IMR-90 (cell line): ENCODE measurements at regions not wholly inside any gene's neighbourhood (a gene's known extent, or its start where the extent isn't known, plus 50 kb on each side); places are given as distances from the start of the nearest gene placed in this dataset.

Source experiments
- ATAC-seq: fragments of 200-7000 bp; cut with Tn5 transposase; 2 replicates; pipeline ENCODE4 v1.9.1; 2020; ENCODE audit warnings: low read depth, mild to moderate bottlenecking, moderate library complexity
- BruUV-seq: library from RNA; stranded (reverse); fragments of 400-500 nt; replicated peaks from 2 replicates; lab custom pipeline; 2021; lab: Mats Ljungman, UMichigan
- CTCF ChIA-PET: fragments of 300-600 bp; formaldehyde crosslinking; extraction: SDS; loops from one replicate; lab custom pipeline; 2021; ENCODE audit warnings: antibody characterized with exemption; lab: Yijun Ruan, JAX
- POLR2A ChIA-PET: fragments of 300-600 bp; sonication (Branson Sonifier 250); formaldehyde crosslinking; loops from one replicate; lab custom pipeline; 2022; ENCODE audit warnings: antibody characterized with exemption; ENCODE audit not compliant: unreplicated experiment; lab: Charles Lee
- DNase-seq: peaks from one replicate; pipeline ENCODE4 v3.0.0; 2013
- H2AFZ ChIP-seq: replicated peaks from 2 replicates; pipeline ENCODE3; 2013; ENCODE audit warnings: low read length, mild to moderate bottlenecking; ENCODE audit not compliant: poor library complexity
- H2AK5ac ChIP-seq: 2 replicates; pipeline ENCODE4 v1.6.1; 2013; ENCODE audit warnings: low read depth, low read length, inconsistent platforms
- H2AK9ac ChIP-seq: replicated peaks from 2 replicates; pipeline ENCODE3; 2013; ENCODE audit warnings: mild to moderate bottlenecking, low read depth, low read length, moderate library complexity; ENCODE audit not compliant: poor library complexity
- H2BK120ac ChIP-seq: 2 replicates; pipeline ENCODE4 v1.6.1; 2013; ENCODE audit warnings: low read depth, low read length, inconsistent platforms
- H2BK15ac ChIP-seq: 3 replicates; pipeline ENCODE4 v1.6.1; 2013; ENCODE audit warnings: low read depth, low read length, inconsistent platforms
- H2BK20ac ChIP-seq: 2 replicates; pipeline ENCODE4 v1.6.1; 2013; ENCODE audit warnings: low read depth, mild to moderate bottlenecking, inconsistent platforms, low read length, moderate library complexity
- H2BK5ac ChIP-seq: 2 replicates; pipeline ENCODE4 v1.6.1; 2013; ENCODE audit warnings: mild to moderate bottlenecking, low read depth, low read length, inconsistent platforms; ENCODE audit not compliant: poor library complexity, severe bottlenecking
- H3K14ac ChIP-seq: replicated peaks from 2 replicates; pipeline ENCODE4 v1.6.1; 2013; ENCODE audit warnings: low read depth, low read length, inconsistent platforms
- H3K18ac ChIP-seq: 2 replicates; pipeline ENCODE4 v1.6.1; 2013; ENCODE audit warnings: low read depth, low read length, control low read depth
- H3K23ac ChIP-seq: 2 replicates; pipeline ENCODE4 v1.6.1; 2013; ENCODE audit warnings: low read depth, low read length, inconsistent platforms
- H3K27ac ChIP-seq: 2 replicates; pipeline ENCODE4 v1.5.1; 2013; ENCODE audit warnings: mild to moderate bottlenecking, control low read depth, low read length; ENCODE audit not compliant: insufficient read depth
- H3K27me3 ChIP-seq: 2 replicates; pipeline ENCODE4 v1.6.1; 2013; ENCODE audit warnings: low read length; ENCODE audit not compliant: control insufficient read depth, insufficient read depth
- H3K36me3 ChIP-seq: 2 replicates; pipeline ENCODE4 v1.6.1; 2013; ENCODE audit warnings: low read length, mixed read lengths; ENCODE audit not compliant: control insufficient read depth, insufficient read depth
- H3K4ac ChIP-seq: 2 replicates; pipeline ENCODE4 v1.6.1; 2013; ENCODE audit warnings: low read depth, low read length, inconsistent platforms
- H3K4me1 ChIP-seq: 2 replicates; pipeline ENCODE4 v1.6.1; 2013; ENCODE audit warnings: low read length, mixed read lengths; ENCODE audit not compliant: control insufficient read depth, insufficient read depth
- H3K4me2 ChIP-seq: 2 replicates; pipeline ENCODE4 v1.6.1; 2013; ENCODE audit warnings: low read depth, mild to moderate bottlenecking, control low read depth, low read length, moderate library complexity
- H3K4me3 ChIP-seq: 2 replicates; pipeline ENCODE4 v1.5.1; 2013; ENCODE audit warnings: low read depth, mild to moderate bottlenecking, control low read depth, low read length, moderate library complexity; ENCODE audit not compliant: insufficient read depth
- H3K56ac ChIP-seq: 2 replicates; pipeline ENCODE4 v1.6.1; 2013; ENCODE audit warnings: low read length, inconsistent platforms; ENCODE audit not compliant: insufficient read depth; ENCODE audit errors: extremely low read depth
- H3K79me1 ChIP-seq, 2 experiments: 2 replicates each; pipeline ENCODE4 v1.6.1; 2013; ENCODE audit warnings: low read length in 2 of 2, inconsistent platforms in 1 of 2, low read depth in 1 of 2
- H3K9ac ChIP-seq: 2 replicates; pipeline ENCODE4 v1.6.1; 2013; ENCODE audit warnings: low read depth, low read length, control low read depth
- H3K9me1 ChIP-seq: 2 replicates; pipeline ENCODE4 v1.6.1; 2013; ENCODE audit warnings: low read length, inconsistent platforms; ENCODE audit not compliant: insufficient read depth
- H3K9me3 ChIP-seq: 2 replicates; pipeline ENCODE4 v1.6.1; 2013; ENCODE audit warnings: low read length; ENCODE audit not compliant: control insufficient read depth, insufficient read depth
- H4K20me1 ChIP-seq: 2 replicates; pipeline ENCODE4 v1.6.1; 2013; ENCODE audit warnings: low read length, inconsistent platforms; ENCODE audit not compliant: insufficient read depth
- H4K5ac ChIP-seq: 2 replicates; pipeline ENCODE4 v1.6.1; 2013; ENCODE audit warnings: mild to moderate bottlenecking, low read depth, low read length, control low read depth
- H4K8ac ChIP-seq, 2 experiments: 2 replicates each; pipeline ENCODE4 v1.6.1; 2013; ENCODE audit warnings: low read depth in 2 of 2, low read length in 2 of 2, control low read depth in 1 of 2, inconsistent platforms in 1 of 2
- H4K91ac ChIP-seq: 2 replicates; pipeline ENCODE4 v1.6.1; 2013; ENCODE audit warnings: low read depth, low read length, inconsistent platforms; ENCODE audit not compliant: insufficient read depth
- CEBPB ChIP-seq: IDR thresholded peaks from 2 replicates; pipeline ENCODE4 v1.6.1; 2012; ENCODE audit warnings: low read depth, low read length, improper control_type of control experiment
- MAFK ChIP-seq: IDR thresholded peaks from 2 replicates; pipeline ENCODE4 v1.6.1; 2012; ENCODE audit warnings: low read depth, low read length, improper control_type of control experiment
- POLR2A ChIP-seq: IDR thresholded peaks from 2 replicates; pipeline ENCODE4 v1.6.1; 2012; ENCODE audit warnings: mild to moderate bottlenecking, low read depth, low read length
- RCOR1 ChIP-seq: IDR thresholded peaks from 2 replicates; pipeline ENCODE4 v1.6.1; 2012; ENCODE audit warnings: mild to moderate bottlenecking, low read length, improper control_type of control experiment; ENCODE audit not compliant: insufficient replicate concordance
- WGBS, 2 experiments: methylation state at CpG; one replicate each; pipeline versions ENCODE4 v1.1.5 to v1.1.7; 2013; ENCODE audit warnings: missing lambda C conversion rate in 2 of 2; ENCODE audit not compliant: insufficient read length in 1 of 2; ENCODE audit errors: extremely low coverage in 2 of 2; 5-methylcytosine and 5-hydroxymethylcytosine counted together
- dilution Hi-C: fragments of 300-500 bp; cut with HindIII; formaldehyde crosslinking; loops from one replicate; pipeline ENCODE4 v1.14.3; 2018; ENCODE audit warnings: low sequenced_read_pairs; ENCODE audit not compliant: unreplicated experiment
- in situ Hi-C: fragments of 300-500 bp; cut with MboI; formaldehyde crosslinking; loops from 3 replicates; pipeline ENCODE4 v1.14.3; 2019; ENCODE audit warnings: low sequenced_read_pairs, inconsistent platforms, mixed read lengths
- intact Hi-C: fragments of 100-400 bp; cut with micrococcal nuclease; formaldehyde crosslinking; loops from 2 replicates; pipeline ENCODE4 v1.10.0; 2022

- H4K5ac ChIP-seq: no peak overlapping the region
- H3K4me1 ChIP-seq: no peaks in the 10 kb centered on the region
- intact Hi-C loops: no loop called here
- in situ Hi-C loops: no loop called here
- no peaks in the 10 kb centered on the region for H3K79me1 ChIP-seq
- H3K27me3 ChIP-seq: no peaks in the 10 kb centered on the region
- no peak overlapping the region for H2BK15ac ChIP-seq
- H2AK9ac ChIP-seq: no peak overlapping the region
- H2AK5ac ChIP-seq: no peak overlapping the region
- no peak overlapping the region for H2BK5ac ChIP-seq
- no peak overlapping the region for H4K8ac ChIP-seq
- H3K4ac ChIP-seq: no peak overlapping the region
- ATAC-seq (no peak), DNase-seq (no peak)
- POLR2A ChIA-PET: no interaction called here
- H2BK20ac ChIP-seq: no peak overlapping the region
- no peak overlapping the region for H3K27ac ChIP-seq
- H2BK120ac ChIP-seq: no peak overlapping the region
- TF ChIP-seq POLR2A (no peak), CEBPB (no peak), RCOR1 (no peak), MAFK (no peak)
- no peak overlapping the region for H3K14ac ChIP-seq
- H3K9me3 ChIP-seq: no peaks in the 10 kb centered on the region
- no peak overlapping the region for H2AFZ ChIP-seq
- dilution Hi-C loops: no loop called here
- H3K9me1 ChIP-seq: no peaks in the 10 kb centered on the region
- no peak overlapping the region for H3K18ac ChIP-seq
- no peak overlapping the region for H3K56ac ChIP-seq
- no TSS peak for BruUV-seq
- H3K4me2 ChIP-seq: no peak overlapping the region
- no peaks in the 10 kb centered on the region for H3K36me3 ChIP-seq
- H3K9ac ChIP-seq: no peak overlapping the region
- WGBS, 2 experiments: no CpG with 5 or more reads among the region's 1 CpG
- no peak overlapping the region for H4K91ac ChIP-seq
- no peaks in the 10 kb centered on the region for H4K20me1 ChIP-seq
- no peak overlapping the region for H3K23ac ChIP-seq
- H3K4me3 ChIP-seq: no peak overlapping the region
- CTCF ChIA-PET: no interaction called here
These were observed 99.5 kb upstream of the PCDH7 start for GRCh38 chr4:30620711-30621110.
